ENCODE measurements at regions not wholly inside any gene's neighbourhood (a gene's known extent, or its start where the extent isn't known, plus 50 kb on each side); places are given as distances from the start of the nearest gene placed in this dataset.

GRCh38 chr7:96949766-96950165 lies 55.6 kb upstream of the DLX6 start:
- no peak for TF ChIP-seq CTCF (IDR thresholded peaks at IDR 0.05; ENCODE audit: poor library complexity)
- TF ChIP-seq EZH2 (IDR thresholded peaks at IDR 0.05; ENCODE audit: borderline replicate concordance), result no peak
- TF ChIP-seq EZH2phosphoT487 (IDR thresholded peaks at IDR 0.05; ENCODE audit: low read depth, severe bottlenecking, unreplicated experiment), result no peak

Measured in hepatocyte (in vitro differentiated cells).